ENCODE measurements at regions not wholly inside any gene's neighbourhood (a gene's known extent, or its start where the extent isn't known, plus 50 kb on each side); places are given as distances from the start of the nearest gene placed in this dataset.
"Not testable (repeated sequence)": the region's sequence is repeated elsewhere in the genome, so short reads cannot be mapped to it uniquely, and the experiment has no call there.

GRCh38 chr6:44039839-44040350 is 87.4 kb downstream of the MRPL14 start:
- H3K27ac Mint-ChIP-seq: no peak overlapping the region
- H3K9me3 Mint-ChIP-seq (ENCODE audit: insufficient read depth): no peaks in the 10 kb centered on the region
- peaks cover 13% of the 10 kb centered on the region for H3K4me1 Mint-ChIP-seq (ENCODE audit: low read depth)
- H3K4me3 Mint-ChIP-seq: no peak overlapping the region
- CTCF ChIA-PET: interaction anchor here (0.7 kb wide), 1 partner anchor 611 kb away, joined by 4 read pairs; no protein-coding TSS in a partner anchor
- no peak for DNase-seq
- ATAC-seq: no peak
- no peaks in the 10 kb centered on the region for H3K27me3 Mint-ChIP-seq (ENCODE audit: low read depth)
- no peaks in the 10 kb centered on the region for H3K36me3 Mint-ChIP-seq (ENCODE audit: low read depth)
- POLR2A ChIA-PET: no interaction called here

DNA sequence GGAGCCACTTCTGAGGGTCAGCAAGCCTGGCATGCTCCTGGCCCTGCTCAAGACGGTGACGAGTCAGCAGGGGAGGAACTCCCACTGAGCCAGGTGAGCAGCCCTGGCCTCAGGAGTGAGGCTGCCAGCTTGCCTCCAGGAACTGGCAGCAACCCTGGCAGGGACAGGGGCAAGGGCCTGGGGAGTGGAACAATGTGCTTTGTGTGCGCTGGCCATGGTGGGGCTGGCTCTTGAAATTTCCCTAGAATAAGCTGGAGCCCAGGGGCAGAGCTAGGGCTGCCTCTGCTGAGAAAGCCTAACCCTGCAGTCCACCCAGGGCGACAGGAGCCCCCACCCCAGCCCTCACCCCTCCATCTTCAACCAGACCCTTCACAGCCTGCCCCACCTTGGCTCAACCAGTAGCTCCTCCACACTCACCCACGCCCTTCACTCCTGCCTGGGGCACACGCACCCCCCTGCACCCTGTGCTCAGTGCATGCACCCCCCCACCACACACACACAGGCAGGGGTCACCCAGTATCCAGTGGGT is 88.0 kb downstream of the MRPL14 start:
- CTCF ChIA-PET: no interaction called here
- ATAC-seq (no peak), DNase-seq (no peak)
- Mint-ChIP-seq H3K4me1 (ENCODE audit: low read depth) (peaks cover 15% of the 10 kb centered on the region), H3K4me3 (no peak overlapping the region), H3K27ac (no peak overlapping the region), H3K9me3 (ENCODE audit: insufficient read depth) (no peaks in the 10 kb centered on the region), H3K36me3 (ENCODE audit: low read depth) (no peaks in the 10 kb centered on the region), H3K27me3 (ENCODE audit: low read depth) (no peaks in the 10 kb centered on the region)
- POLR2A ChIA-PET: no interaction called here

GRCh38 chr6:44038543-44039065 is 88.6 kb downstream of the MRPL14 start:
- ChIA-PET POLR2A (no interaction called here), CTCF (no interaction called here)
- no peak for DNase-seq
- H3K36me3 Mint-ChIP-seq (ENCODE audit: low read depth): no peaks in the 10 kb centered on the region
- no peaks in the 10 kb centered on the region for H3K9me3 Mint-ChIP-seq (ENCODE audit: insufficient read depth)
- ATAC-seq: no peak
- H3K4me1 Mint-ChIP-seq (ENCODE audit: low read depth): peaks cover 15% of the 10 kb centered on the region
- H3K27ac Mint-ChIP-seq: no peak overlapping the region
- no peak overlapping the region for H3K4me3 Mint-ChIP-seq
- no peaks in the 10 kb centered on the region for H3K27me3 Mint-ChIP-seq (ENCODE audit: low read depth)

GRCh38 chr6:44037847-44038542 is 89.3 kb downstream of the MRPL14 start:
- POLR2A ChIA-PET: no interaction called here
- CTCF ChIA-PET: interaction anchor here (1.3 kb wide), 1 partner anchor 264 kb away, joined by 3 read pairs; no protein-coding TSS in a partner anchor
- DNase-seq: no peak

GRCh38 chr6:44037276-44037675 is 90.0 kb downstream of the MRPL14 start:
- H3K9me3 Mint-ChIP-seq (ENCODE audit: insufficient read depth); H3K27me3 Mint-ChIP-seq (ENCODE audit: low read depth); DNase-seq; H3K36me3 Mint-ChIP-seq (ENCODE audit: low read depth); H3K4me3 Mint-ChIP-seq; ATAC-seq; POLR2A ChIA-PET; H3K27ac Mint-ChIP-seq: not testable (repeated sequence)
- peaks cover 13% of the 10 kb centered on the region for H3K4me1 Mint-ChIP-seq (ENCODE audit: low read depth)
- CTCF ChIA-PET: interaction anchor here (1.3 kb wide), 1 partner anchor 263 kb away, joined by 3 read pairs; no protein-coding TSS in a partner anchor

More at GRCh38 chr6:44037847-44038542, 89.3 kb downstream of the MRPL14 start:
- Mint-ChIP-seq H3K27me3 (ENCODE audit: low read depth) (no peaks in the 10 kb centered on the region), H3K4me1 (ENCODE audit: low read depth) (peaks cover 15% of the 10 kb centered on the region), H3K36me3 (ENCODE audit: low read depth) (no peaks in the 10 kb centered on the region), H3K4me3 (no peak overlapping the region), H3K27ac (no peak overlapping the region), H3K9me3 (ENCODE audit: insufficient read depth) (no peaks in the 10 kb centered on the region)
- no peak for ATAC-seq

- no peak for ATAC-seq
- DNase-seq: no peak
- CTCF ChIA-PET: interaction anchor here (1.3 kb wide), 1 partner anchor 263 kb away, joined by 3 read pairs; no protein-coding TSS in a partner anchor
- Mint-ChIP-seq H3K4me3 (no peak overlapping the region), H3K27ac (no peak overlapping the region), H3K4me1 (ENCODE audit: low read depth) (peaks cover 9% of the 10 kb centered on the region), H3K9me3 (ENCODE audit: insufficient read depth) (no peaks in the 10 kb centered on the region), H3K27me3 (ENCODE audit: low read depth) (no peaks in the 10 kb centered on the region), H3K36me3 (ENCODE audit: low read depth) (no peaks in the 10 kb centered on the region)
- POLR2A ChIA-PET: no interaction called here
Observed at GRCh38 chr6:44036699-44037101, 90.6 kb downstream of the MRPL14 start.

DNA sequence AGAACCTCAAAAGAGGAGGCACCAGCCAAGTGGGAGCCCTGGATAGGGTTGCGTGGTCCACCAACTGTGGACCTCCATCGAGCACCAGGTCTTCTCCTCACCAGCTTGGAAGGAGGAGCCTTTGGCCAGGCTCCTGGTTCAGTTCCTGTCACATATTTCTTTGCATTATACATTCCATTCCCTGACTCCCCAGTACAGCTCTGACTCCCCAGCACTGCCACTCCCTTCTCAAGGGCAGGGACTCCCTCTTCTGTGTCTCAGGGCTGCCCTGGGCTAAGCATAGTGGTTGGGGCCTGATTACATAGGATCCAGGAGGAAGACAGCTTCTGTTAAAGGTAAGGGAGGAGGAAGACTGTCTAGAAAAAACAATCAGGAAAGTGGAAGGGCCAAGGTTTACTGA is 91.1 kb downstream of the MRPL14 start:
- no peak for DNase-seq
- no peaks in the 10 kb centered on the region for H3K27me3 Mint-ChIP-seq (ENCODE audit: low read depth)
- no peak for ATAC-seq
- peaks cover 4% of the 10 kb centered on the region for H3K4me1 Mint-ChIP-seq (ENCODE audit: low read depth)
- ChIA-PET CTCF (interaction anchor here (0.9 kb wide), 1 partner anchor 39 kb away, joined by 4 read pairs; no protein-coding TSS in a partner anchor), POLR2A (no interaction called here)
- no peak overlapping the region for H3K27ac Mint-ChIP-seq
- H3K36me3 Mint-ChIP-seq (ENCODE audit: low read depth): no peaks in the 10 kb centered on the region
- H3K4me3 Mint-ChIP-seq: no peak overlapping the region
- H3K9me3 Mint-ChIP-seq (ENCODE audit: insufficient read depth): no peaks in the 10 kb centered on the region

DNA sequence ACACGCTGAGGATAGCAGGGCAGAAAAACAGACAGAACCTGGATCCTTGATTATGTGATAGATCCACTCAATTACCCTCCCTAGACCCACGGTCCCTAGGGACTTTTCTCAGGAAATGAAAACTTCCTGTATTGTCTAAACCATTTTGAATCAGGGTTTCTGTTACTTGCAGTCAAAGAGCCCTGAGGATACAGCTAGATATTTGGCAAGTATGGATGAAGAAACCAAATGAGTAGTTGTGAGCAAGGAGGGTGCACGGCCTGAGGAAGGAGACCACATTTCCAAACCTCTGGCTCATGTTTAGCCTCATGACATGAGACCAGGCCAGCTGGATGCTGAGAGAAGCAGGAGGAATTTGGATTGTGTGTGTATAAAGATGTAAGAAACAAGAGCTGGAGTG is 91.6 kb downstream of the MRPL14 start:
- no peak for ATAC-seq
- DNase-seq: no peak
- POLR2A ChIA-PET: no interaction called here
- H3K36me3 Mint-ChIP-seq (ENCODE audit: low read depth): no peaks in the 10 kb centered on the region
- peaks cover 2% of the 10 kb centered on the region for H3K4me1 Mint-ChIP-seq (ENCODE audit: low read depth)
- CTCF ChIA-PET: interaction anchor here (0.9 kb wide), 1 partner anchor 39 kb away, joined by 4 read pairs; no protein-coding TSS in a partner anchor
- no peaks in the 10 kb centered on the region for H3K9me3 Mint-ChIP-seq (ENCODE audit: insufficient read depth)
- no peaks in the 10 kb centered on the region for H3K27me3 Mint-ChIP-seq (ENCODE audit: low read depth)
- no peak overlapping the region for H3K27ac Mint-ChIP-seq
- H3K4me3 Mint-ChIP-seq: no peak overlapping the region

GRCh38 chr6:44034931-44035345 is 92.3 kb downstream of the MRPL14 start:
- DNase-seq (no peak), ATAC-seq (no peak)
- ChIA-PET CTCF (no interaction called here), POLR2A (no interaction called here)
- H3K27me3 Mint-ChIP-seq (ENCODE audit: low read depth): peaks cover 4% of the 10 kb centered on the region
- H3K9me3 Mint-ChIP-seq (ENCODE audit: insufficient read depth): no peaks in the 10 kb centered on the region
- no peak overlapping the region for H3K27ac Mint-ChIP-seq
- no peak overlapping the region for H3K4me3 Mint-ChIP-seq
- H3K4me1 Mint-ChIP-seq (ENCODE audit: low read depth): peaks cover 2% of the 10 kb centered on the region
- no peaks in the 10 kb centered on the region for H3K36me3 Mint-ChIP-seq (ENCODE audit: low read depth)

- no peak overlapping the region for H3K27ac Mint-ChIP-seq
- H3K4me3 Mint-ChIP-seq: no peak overlapping the region
- CTCF ChIA-PET: no interaction called here
- POLR2A ChIA-PET: no interaction called here
- H3K27me3 Mint-ChIP-seq (ENCODE audit: low read depth): peaks cover 5% of the 10 kb centered on the region
- ATAC-seq (no peak), DNase-seq (no peak)
- peaks cover 2% of the 10 kb centered on the region for H3K4me1 Mint-ChIP-seq (ENCODE audit: low read depth)
- no peaks in the 10 kb centered on the region for H3K9me3 Mint-ChIP-seq (ENCODE audit: insufficient read depth)
- H3K36me3 Mint-ChIP-seq (ENCODE audit: low read depth): no peaks in the 10 kb centered on the region
Observed at GRCh38 chr6:44034391-44034861, 92.8 kb downstream of the MRPL14 start.

GRCh38 chr6:44030812-44031454 is 96.3 kb downstream of the MRPL14 start:
- Mint-ChIP-seq H3K9me3 (ENCODE audit: insufficient read depth) (no peaks in the 10 kb centered on the region), H3K27ac (no peak overlapping the region), H3K27me3 (ENCODE audit: low read depth) (peaks cover 24% of the 10 kb centered on the region), H3K4me1 (ENCODE audit: low read depth) (peaks cover 2% of the 10 kb centered on the region), H3K4me3 (no peak overlapping the region), H3K36me3 (ENCODE audit: low read depth) (no peaks in the 10 kb centered on the region)
- ChIA-PET CTCF (interaction anchor here (1.2 kb wide), 1 partner anchor 261 kb away, joined by 3 read pairs; the partner anchor contains the start of gene VEGFA), POLR2A (no interaction called here)
- ATAC-seq (no peak), DNase-seq (no peak)

Measured in activated CD8-positive, alpha-beta T cell treated with anti-CD3 and anti-CD28 coated beads, Interleukin-2, amount 10 ng/mL, durations not matched to agents 7 days and 5 days (primary cell).